GM12891 (cell line): ENCODE measurements at regions not wholly inside any gene's neighbourhood (a gene's known extent, or its start where the extent isn't known, plus 50 kb on each side); places are given as distances from the start of the nearest gene placed in this dataset.
A peak's percentile ranks its signal among the peaks of the same experiment; 100 is the strongest.

Experiments
- DNase-seq: peaks from one replicate; pipeline ENCODE4 v3.0.0; 2011; ENCODE audit warnings: low spot score; ENCODE audit not compliant: insufficient read length
- FAIRE-seq: peaks from 2 replicates; lab custom pipeline; 2011; peaks lifted over from hg19 to GRCh38; lab: Jason Lieb, UNC
- PAX5 ChIP-seq: IDR thresholded peaks from 2 replicates; pipeline ENCODE4 v1.6.1; 2011; ENCODE audit warnings: low read length, moderate library complexity, mild to moderate bottlenecking; ENCODE audit not compliant: insufficient read depth, severe bottlenecking
- POLR2A ChIP-seq: IDR thresholded peaks from 2 replicates; pipeline ENCODE4 v1.6.1; 2011; ENCODE audit warnings: low read depth, low read length, control low read depth
- POLR2AphosphoS5 ChIP-seq: IDR thresholded peaks from 2 replicates; pipeline ENCODE4 v1.6.1; 2011; ENCODE audit warnings: low read depth, low read length, control low read depth
- POU2F2 ChIP-seq: IDR thresholded peaks from 2 replicates; pipeline ENCODE4 v1.6.1; 2011; ENCODE audit warnings: low read depth, mild to moderate bottlenecking, control low read depth, low read length, moderate library complexity
- SPI1 ChIP-seq: IDR thresholded peaks from 2 replicates; pipeline ENCODE4 v1.6.1; 2011; ENCODE audit warnings: low read depth, low read length, control low read depth
- TAF1 ChIP-seq: IDR thresholded peaks from 2 replicates; pipeline ENCODE4 v1.6.1; 2011; ENCODE audit warnings: low read depth, low read length, control low read depth

DNA sequence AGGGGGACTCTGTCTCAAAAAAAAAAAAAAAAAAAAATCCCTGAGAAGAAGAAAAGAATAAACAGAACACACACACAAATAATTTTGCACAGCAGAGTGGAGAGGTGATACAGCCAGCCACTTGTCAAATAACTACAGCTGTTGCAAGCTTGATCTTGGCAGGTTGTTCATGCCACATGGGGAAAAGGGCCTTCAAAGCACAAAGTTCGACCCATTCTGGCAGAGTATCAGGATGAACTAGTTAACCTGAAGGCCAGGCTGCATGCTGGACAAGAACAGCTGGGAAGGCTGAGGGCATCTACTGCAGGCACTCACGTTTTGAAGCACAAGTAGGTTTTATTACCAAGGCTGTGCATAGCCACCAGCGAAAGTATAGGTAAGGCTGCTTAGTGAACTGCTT lies 104.1 kb downstream of the KCTD15 start:
- FAIRE-seq = no peak
- TF ChIP-seq TAF1 (no peak), PAX5 (no peak), POU2F2 (no peak), POLR2AphosphoS5 (no peak), POLR2A (no peak), SPI1 (no peak)

DNA sequence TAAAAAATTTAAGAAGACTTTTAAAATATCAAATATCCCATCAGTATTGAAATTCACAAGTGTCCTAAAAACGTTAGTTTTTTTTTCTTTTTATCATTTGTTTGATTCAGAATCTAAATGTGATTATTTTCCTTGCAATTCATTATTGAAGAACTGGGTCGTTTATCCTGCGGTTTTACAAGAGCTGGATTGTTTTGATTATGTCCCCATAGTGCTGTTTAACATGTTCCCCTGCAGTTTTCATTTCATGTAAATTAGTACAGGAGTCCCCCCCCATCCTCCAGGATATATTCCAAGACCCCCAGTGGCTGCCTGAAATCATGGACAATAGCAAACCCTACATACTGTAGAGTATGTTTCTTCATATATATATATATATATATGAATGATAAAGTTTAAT lies 105.7 kb downstream of the KCTD15 start:
- FAIRE-seq (no peak), DNase-seq (no peak)
- TF ChIP-seq SPI1 (no peak), TAF1 (no peak), POLR2AphosphoS5 (no peak), POU2F2 (no peak)

More for the DNA sequence above, 104.1 kb downstream of the KCTD15 start:
- DNase-seq = no peak

DNA sequence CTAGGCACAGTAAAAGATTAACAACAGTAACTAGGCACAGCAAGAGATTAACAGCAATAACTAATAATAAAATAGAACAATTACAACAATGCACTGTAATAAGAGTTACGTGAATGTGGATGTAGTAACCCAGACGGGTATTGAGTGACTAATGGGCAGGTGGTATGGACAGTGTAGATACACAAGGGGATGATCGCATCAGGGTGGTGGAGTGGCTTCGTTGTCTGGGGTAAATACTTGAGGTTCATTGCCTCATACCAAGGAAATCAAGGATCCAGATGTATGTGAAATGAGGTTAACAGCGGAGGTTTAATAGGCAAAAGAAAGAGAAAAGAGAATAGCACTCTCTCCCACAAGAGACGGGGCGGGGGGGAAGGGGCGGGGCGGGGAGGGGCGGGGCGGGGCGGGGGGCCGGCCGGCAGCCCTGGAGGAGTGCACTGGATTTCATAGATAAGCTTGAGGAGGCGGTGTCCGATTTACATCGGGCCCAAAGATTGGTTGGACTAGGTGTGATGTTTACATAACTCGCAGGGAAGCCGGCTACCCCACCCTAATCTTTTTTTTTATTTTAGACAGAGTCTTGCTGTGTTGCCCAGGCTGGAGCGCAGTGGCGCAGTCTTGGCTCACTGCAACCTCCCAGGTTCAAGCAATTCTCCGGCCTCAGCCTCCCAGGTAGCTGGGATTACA lies 106.3 kb downstream of the KCTD15 start:
- TF ChIP-seq POU2F2 = no peak
- no peak for TF ChIP-seq TAF1
- no peak for TF ChIP-seq POLR2A
- no peak for TF ChIP-seq PAX5
- TF ChIP-seq POLR2AphosphoS5 = no peak
- no peak for TF ChIP-seq SPI1
- FAIRE-seq (no peak), DNase-seq (no peak)

- no peak for DNase-seq
- TF ChIP-seq POU2F2 (no peak), POLR2AphosphoS5 (no peak), SPI1 (no peak), PAX5 (no peak), POLR2A (no peak), TAF1 (no peak)
- no peak for FAIRE-seq
These were observed 106.8 kb downstream of the KCTD15 start for GRCh38 chr19:33903489-33903850.

DNA sequence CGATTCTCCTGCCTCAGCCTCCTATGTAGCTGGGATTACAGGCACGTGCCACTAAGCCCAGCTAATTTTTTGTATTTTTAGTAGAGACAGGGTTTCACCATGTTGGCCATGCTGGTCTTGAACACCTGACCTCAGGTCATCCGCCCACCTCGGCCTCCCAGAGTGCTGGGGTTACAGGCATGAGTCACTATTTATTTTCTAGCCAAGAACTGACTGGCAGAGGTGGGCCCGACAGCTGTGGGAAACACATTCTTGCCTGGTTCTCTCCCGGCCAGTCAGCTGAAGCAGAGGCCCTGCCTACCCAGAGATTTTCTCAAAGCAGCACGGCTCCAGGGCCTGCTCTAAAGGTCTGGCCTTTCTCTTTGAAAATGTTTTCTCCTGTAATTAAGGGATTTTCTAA lies 108.0 kb downstream of the KCTD15 start:
- no peak for TF ChIP-seq POU2F2
- TF ChIP-seq PAX5 = no peak
- TF ChIP-seq POLR2A = no peak
- no peak for TF ChIP-seq TAF1
- TF ChIP-seq SPI1 = no peak
- TF ChIP-seq POLR2AphosphoS5 = no peak
- FAIRE-seq (no peak), DNase-seq (no peak)

DNA sequence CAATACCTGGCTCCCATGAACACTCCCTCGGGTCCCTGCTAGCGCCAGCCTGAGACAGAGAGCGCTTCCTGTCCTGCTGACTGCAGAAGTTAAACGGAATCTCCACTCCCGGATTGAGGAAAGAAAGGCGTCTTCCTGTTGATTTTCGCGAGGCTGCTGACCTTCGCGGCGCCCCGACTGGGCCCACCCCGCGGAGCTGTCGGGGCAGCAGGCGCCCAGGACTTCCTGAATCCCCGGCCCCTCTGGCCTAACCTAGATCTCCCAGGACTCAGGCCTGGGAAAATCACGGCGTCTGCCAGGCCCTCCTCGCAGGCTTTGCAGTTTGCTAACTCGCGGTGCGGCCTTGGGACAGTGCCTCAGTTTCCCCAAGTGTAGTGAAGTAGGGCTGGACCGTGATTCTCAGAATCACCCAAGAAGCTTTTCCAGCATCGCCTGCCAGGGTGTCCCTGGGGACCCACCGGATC lies 108.8 kb downstream of the KCTD15 start:
- TF ChIP-seq TAF1 = no peak
- TF ChIP-seq SPI1 = no peak
- no peak for TF ChIP-seq POLR2A
- no peak for TF ChIP-seq PAX5
- no peak for TF ChIP-seq POLR2AphosphoS5
- TF ChIP-seq POU2F2 = no peak
- FAIRE-seq (no peak), DNase-seq (no peak)

- TF ChIP-seq SPI1 (no peak), POLR2A (no peak), POU2F2 (no peak), POLR2AphosphoS5 (no peak)
- DNase-seq = peak; percentile 37
- FAIRE-seq = no peak
These were observed 109.4 kb downstream of the KCTD15 start for GRCh38 chr19:33905937-33906577.

DNA sequence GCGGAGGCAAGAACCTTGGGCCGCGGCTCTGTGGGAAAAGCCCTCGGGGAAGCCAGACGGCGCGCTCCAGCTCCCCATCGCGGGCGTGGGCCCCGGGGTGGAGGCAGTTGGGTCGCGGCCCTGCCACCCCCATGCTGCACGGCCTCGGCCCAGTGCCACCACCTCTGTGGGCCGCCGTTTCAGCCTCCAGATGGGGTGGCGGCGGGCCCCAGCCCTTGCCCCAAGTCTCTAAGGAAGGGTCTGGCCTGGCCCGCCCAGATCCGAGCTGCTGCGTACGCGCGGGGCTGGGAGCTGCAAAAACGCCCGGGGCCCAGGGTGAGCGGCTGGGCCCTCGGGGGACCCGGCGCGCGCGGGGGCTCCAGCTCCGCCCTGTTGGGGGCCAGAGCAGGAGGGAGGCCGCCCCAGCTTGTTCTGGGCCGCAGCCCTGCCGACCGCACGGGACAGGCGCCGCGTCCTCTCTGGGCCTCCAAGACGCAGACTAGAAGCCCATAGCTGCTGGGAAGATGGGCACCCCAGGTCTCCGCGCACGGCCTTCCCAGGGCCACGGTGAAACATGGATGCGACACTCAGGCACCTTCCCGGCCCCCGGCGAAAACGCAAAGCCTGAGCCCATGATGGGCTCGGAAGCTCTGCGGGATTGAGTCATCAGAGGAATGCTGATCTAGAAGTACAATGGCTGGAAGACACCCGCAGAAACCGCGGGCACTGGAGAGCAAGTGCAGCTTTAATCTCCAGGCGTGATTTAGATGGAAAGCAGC lies 110.1 kb downstream of the KCTD15 start:
- no peak for DNase-seq

DNA sequence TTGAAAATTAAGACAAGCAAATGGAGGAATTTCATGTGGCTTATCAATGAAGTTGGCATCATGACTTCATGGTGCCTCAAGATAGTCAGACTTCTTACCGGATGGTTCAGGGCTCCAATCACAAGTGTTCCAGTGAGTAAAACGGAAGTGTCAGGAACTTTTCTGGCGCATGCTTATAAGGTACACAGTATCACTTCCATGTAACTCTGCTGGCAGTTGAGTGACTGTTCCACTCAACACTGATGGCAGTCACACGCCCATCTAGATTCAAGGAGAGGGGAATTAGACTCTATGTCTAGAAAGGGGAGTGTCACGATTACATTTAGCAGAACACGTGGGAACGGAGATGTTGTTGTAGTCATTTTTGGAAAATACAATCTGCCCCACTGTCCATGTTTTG lies 114.3 kb downstream of the KCTD15 start:
- FAIRE-seq (no peak), DNase-seq (no peak)
- no peak for TF ChIP-seq TAF1
- no peak for TF ChIP-seq POLR2AphosphoS5
- no peak for TF ChIP-seq POLR2A
- no peak for TF ChIP-seq SPI1
- no peak for TF ChIP-seq POU2F2
- no peak for TF ChIP-seq PAX5

More for the DNA sequence above, 110.1 kb downstream of the KCTD15 start:
- TF ChIP-seq POLR2AphosphoS5 = no peak
- TF ChIP-seq PAX5 = no peak
- no peak for TF ChIP-seq TAF1
- no peak for TF ChIP-seq POLR2A
- TF ChIP-seq SPI1 = no peak
- no peak for TF ChIP-seq POU2F2
- FAIRE-seq = no peak

GRCh38 chr19:33914599-33914998 lies 117.9 kb downstream of the KCTD15 start:
- no peak for TF ChIP-seq SPI1
- TF ChIP-seq TAF1 = no peak
- no peak for TF ChIP-seq PAX5
- no peak for TF ChIP-seq POLR2AphosphoS5
- no peak for TF ChIP-seq POLR2A
- TF ChIP-seq POU2F2 = no peak

More at GRCh38 chr19:33914599-33914998, 117.9 kb downstream of the KCTD15 start:
- no peak for FAIRE-seq
- no peak for DNase-seq
